HFFc6 (cell line): ENCODE measurements at regions not wholly inside any gene's neighbourhood (a gene's known extent, or its start where the extent isn't known, plus 50 kb on each side); places are given as distances from the start of the nearest gene placed in this dataset.
A peak's percentile ranks its signal among the peaks of the same experiment; 100 is the strongest.

Source experiments
- DNase-seq: peaks from one replicate; pipeline ENCODE4 v3.0.0-alpha.2; 2018
- H3K27ac Mint-ChIP-seq: 2 replicates; pipeline ENCODE4 v1.8.0; 2020; ENCODE audit warnings: mild to moderate bottlenecking, mixed read lengths
- H3K27me3 Mint-ChIP-seq: 2 replicates; pipeline ENCODE4 v1.8.0; 2021; ENCODE audit warnings: mild to moderate bottlenecking, moderate library complexity, mixed read lengths; ENCODE audit not compliant: insufficient read depth
- H3K36me3 Mint-ChIP-seq: 2 replicates; pipeline ENCODE4 v1.8.0; 2021; ENCODE audit warnings: low read depth, mixed read lengths
- H3K4me1 Mint-ChIP-seq: 2 replicates; pipeline ENCODE4 v1.8.0; 2020; ENCODE audit warnings: low read depth, mixed read lengths
- H3K4me3 Mint-ChIP-seq: 2 replicates; pipeline ENCODE4 v1.8.0; 2020; ENCODE audit warnings: mild to moderate bottlenecking, moderate library complexity, mixed read lengths
- H3K9me3 Mint-ChIP-seq: 2 replicates; pipeline ENCODE4 v1.8.0; 2020; ENCODE audit warnings: mild to moderate bottlenecking, mixed read lengths
- CTCF ChIP-seq: fragments of 200-600 bp; sonication (generic); IDR thresholded peaks from 2 replicates; pipeline ENCODE4 v1.5.0; 2021; ENCODE audit warnings: antibody characterized with exemption, mild to moderate bottlenecking

DNA sequence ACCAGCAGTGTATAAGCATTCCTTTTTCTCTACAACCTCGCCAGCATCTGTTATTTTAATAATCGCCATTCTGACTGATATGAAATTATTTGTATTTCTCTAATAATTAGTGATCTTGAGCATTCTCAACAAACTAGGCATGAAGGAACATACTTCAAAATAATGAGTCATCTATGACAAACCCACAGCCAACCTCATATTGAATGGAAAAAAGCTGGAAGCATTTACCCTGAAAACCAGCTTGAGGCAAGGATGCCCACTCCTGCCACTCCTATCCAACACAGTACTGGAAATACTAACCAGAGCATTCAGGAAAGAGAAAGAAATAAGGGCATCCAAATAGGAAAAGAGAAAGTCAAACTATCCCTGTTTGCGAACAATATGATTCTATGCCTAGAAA is 390.6 kb upstream of the ID4 start:
- Mint-ChIP-seq H3K9me3 (no peaks in the 10 kb centered on the region), H3K27me3 (peaks cover 1% of the 10 kb centered on the region), H3K4me1 (no peaks in the 10 kb centered on the region; the same call in 1 of the 2 replicates), H3K36me3 (no peaks in the 10 kb centered on the region), H3K27ac (no peak overlapping the region), H3K4me3 (no peak overlapping the region)
- no peak for TF ChIP-seq CTCF
- DNase-seq, result no peak

- TF ChIP-seq CTCF, result no peak
- no peak for DNase-seq
- Mint-ChIP-seq H3K27ac (no peak overlapping the region), H3K27me3 (peaks cover 3% of the 10 kb centered on the region), H3K4me1 (no peaks in the 10 kb centered on the region), H3K4me3 (no peak overlapping the region), H3K36me3 (no peaks in the 10 kb centered on the region), H3K9me3 (no peaks in the 10 kb centered on the region)
Measured at GRCh38 chr6:19450651-19451050, 386.5 kb upstream of the ID4 start.

- TF ChIP-seq CTCF, result peak; percentile 23; the same call in 1 of the 2 replicates
Measured at GRCh38 chr6:19452495-19452894, 384.7 kb upstream of the ID4 start.

DNA sequence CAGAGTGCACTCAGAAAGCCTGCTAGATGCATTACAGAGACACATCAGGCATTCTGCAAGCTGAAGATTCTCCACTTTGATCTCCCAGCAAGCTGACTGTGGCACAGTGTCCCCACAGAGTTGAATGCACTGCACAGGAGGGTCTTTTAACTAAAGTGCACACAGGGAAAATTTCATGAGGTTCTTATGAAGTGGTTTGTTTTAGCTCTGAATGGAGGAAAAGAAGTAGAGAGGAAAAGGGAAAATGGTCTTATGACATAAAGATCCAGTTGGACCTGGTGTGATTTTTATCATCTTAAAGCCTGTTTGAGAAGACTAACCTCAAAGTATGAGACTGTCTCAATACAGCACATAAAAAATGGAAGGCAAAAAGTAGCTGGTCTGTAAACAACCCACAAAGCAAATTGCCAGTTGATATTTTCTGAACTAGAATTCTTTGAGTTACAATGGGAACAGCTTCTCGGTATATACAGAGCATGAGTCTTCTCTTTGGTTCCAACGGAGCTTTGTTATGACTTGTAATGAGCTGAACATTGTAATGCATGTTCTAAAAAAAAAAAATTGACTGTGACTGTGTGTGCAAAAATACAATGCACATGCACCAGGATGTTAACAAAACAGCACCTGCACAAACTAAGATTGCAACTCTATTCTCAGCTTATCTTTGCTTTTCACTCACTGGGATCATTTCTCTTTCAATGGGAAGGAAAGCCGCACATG is 383.0 kb upstream of the ID4 start:
- Mint-ChIP-seq H3K4me3 (no peak overlapping the region), H3K36me3 (no peaks in the 10 kb centered on the region), H3K27ac (no peak overlapping the region), H3K4me1 (no peaks in the 10 kb centered on the region), H3K27me3 (peaks cover 3% of the 10 kb centered on the region), H3K9me3 (no peaks in the 10 kb centered on the region)
- no peak for TF ChIP-seq CTCF
- DNase-seq, result no peak

More at GRCh38 chr6:19452495-19452894, 384.7 kb upstream of the ID4 start:
- H3K27me3 Mint-ChIP-seq, result peaks cover 3% of the 10 kb centered on the region
- no peak overlapping the region for H3K4me3 Mint-ChIP-seq
- H3K27ac Mint-ChIP-seq, result no peak overlapping the region
- no peaks in the 10 kb centered on the region for H3K9me3 Mint-ChIP-seq
- H3K36me3 Mint-ChIP-seq, result no peaks in the 10 kb centered on the region
- no peaks in the 10 kb centered on the region for H3K4me1 Mint-ChIP-seq
- no peak for DNase-seq

GRCh38 chr6:19454721-19455392 is 382.3 kb upstream of the ID4 start:
- H3K9me3 Mint-ChIP-seq, result no peaks in the 10 kb centered on the region
- H3K27me3 Mint-ChIP-seq, result peaks cover 2% of the 10 kb centered on the region
- no peaks in the 10 kb centered on the region for H3K4me1 Mint-ChIP-seq
- TF ChIP-seq CTCF, result no peak
- H3K27ac Mint-ChIP-seq, result no peak overlapping the region
- no peak for DNase-seq
- no peak overlapping the region for H3K4me3 Mint-ChIP-seq
- H3K36me3 Mint-ChIP-seq, result no peaks in the 10 kb centered on the region
